ENCODE measurements at regions not wholly inside any gene's neighbourhood (a gene's known extent, or its start where the extent isn't known, plus 50 kb on each side); places are given as distances from the start of the nearest gene placed in this dataset.

DNA sequence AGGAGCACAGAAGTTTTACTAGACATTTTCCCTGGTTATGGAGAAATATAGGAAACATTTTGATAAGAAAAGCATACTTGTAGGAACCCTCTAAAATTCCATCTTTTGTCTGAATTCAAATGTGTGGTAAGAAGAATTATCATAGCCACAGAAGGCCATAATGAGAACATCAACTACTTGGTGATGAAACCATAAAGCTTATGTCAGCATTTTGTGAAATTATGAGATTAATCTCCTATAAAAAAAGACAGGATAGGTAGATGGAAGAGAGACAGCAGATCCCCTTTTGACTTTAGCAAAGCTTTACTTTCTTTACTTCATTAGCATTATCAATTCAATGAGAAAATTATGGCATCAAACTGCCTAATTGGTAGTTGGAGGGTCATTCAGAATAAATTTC is 697.0 kb downstream of the IGSF11 start (continued):
- TF ChIP-seq PHF8 (conservative IDR thresholded peaks at IDR 0.05; ENCODE audit: low read depth, low read length) (no peak), POLR2AphosphoS5 (IDR thresholded peaks at IDR 0.05; ENCODE audit: low read depth, low read length) (no peak), MAFK (IDR thresholded peaks at IDR 0.05; ENCODE audit: low read depth, low read length) (peak; percentile 47; the same call in 1 of the 2 replicates), BRCA1 (IDR thresholded peaks at IDR 0.05; ENCODE audit: low read depth, low read length) (no peak)
